GM12874 (cell line): ENCODE measurements at regions not wholly inside any gene's neighbourhood (a gene's known extent, or its start where the extent isn't known, plus 50 kb on each side); places are given as distances from the start of the nearest gene placed in this dataset.

Experiments
- TF ChIP-seq, protein P1 (sequence below): IDR thresholded peaks from 2 replicates; pipeline ENCODE4 v1.5.1; 2011; ENCODE audit warnings: low read depth, mild to moderate bottlenecking, control low read depth, low read length, moderate library complexity; ENCODE audit not compliant: insufficient read depth

GRCh38 chr14:44040561-44040960 is 466.5 kb downstream of the FSCB start:
- TF ChIP-seq, protein P1, sequence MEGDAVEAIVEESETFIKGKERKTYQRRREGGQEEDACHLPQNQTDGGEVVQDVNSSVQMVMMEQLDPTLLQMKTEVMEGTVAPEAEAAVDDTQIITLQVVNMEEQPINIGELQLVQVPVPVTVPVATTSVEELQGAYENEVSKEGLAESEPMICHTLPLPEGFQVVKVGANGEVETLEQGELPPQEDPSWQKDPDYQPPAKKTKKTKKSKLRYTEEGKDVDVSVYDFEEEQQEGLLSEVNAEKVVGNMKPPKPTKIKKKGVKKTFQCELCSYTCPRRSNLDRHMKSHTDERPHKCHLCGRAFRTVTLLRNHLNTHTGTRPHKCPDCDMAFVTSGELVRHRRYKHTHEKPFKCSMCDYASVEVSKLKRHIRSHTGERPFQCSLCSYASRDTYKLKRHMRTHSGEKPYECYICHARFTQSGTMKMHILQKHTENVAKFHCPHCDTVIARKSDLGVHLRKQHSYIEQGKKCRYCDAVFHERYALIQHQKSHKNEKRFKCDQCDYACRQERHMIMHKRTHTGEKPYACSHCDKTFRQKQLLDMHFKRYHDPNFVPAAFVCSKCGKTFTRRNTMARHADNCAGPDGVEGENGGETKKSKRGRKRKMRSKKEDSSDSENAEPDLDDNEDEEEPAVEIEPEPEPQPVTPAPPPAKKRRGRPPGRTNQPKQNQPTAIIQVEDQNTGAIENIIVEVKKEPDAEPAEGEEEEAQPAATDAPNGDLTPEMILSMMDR: no peak

DNA sequence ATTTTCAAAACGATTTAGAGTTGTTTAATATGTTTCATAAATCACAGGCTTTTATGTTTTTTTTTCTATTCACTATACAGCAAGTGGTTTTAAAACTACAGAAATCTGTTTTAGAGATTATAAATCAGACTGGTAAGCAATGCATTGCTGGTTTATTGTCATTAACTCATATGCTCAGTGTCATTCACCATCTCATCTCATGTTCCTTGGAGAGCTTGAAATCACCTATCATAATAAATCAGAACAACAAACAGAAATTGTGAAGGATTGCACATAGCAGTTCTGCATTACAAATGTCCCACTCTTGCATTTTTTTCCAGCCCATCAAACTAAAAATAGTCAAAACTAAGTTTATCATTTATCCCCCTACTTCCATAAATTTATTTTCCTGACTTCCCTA is 470.8 kb downstream of the FSCB start:
- TF ChIP-seq, protein P1: no peak

- TF ChIP-seq, protein P1: no peak
Measured at GRCh38 chr14:44035707-44036106, 471.4 kb downstream of the FSCB start.

DNA sequence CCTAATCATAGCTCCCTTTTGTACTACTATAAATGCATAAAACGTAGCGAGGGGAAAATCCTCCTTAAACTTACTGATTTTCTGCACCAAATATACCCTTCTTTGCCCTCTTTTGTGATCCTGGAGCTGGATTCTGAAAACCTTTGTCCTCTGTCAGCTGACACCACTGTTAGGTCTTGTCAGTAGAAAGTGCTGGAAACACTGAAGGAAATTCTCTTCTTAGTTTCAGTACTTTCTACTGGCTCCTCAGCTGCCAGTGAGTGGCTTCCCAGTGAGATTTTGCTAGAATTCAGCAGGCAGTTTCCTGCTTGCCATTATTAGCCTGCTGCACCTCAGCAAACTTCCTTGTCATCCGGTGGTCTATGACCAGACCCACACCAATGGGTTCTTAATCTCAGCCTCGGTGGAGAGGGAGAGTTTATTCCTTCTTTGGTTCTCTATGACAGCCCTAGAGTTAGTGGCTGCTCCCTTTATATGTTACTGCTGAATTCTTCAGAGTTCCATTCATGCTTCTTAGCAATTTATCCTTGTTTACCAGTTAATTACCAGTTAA is 476.2 kb downstream of the FSCB start:
- TF ChIP-seq, protein P1: no peak

- TF ChIP-seq, protein P1: no peak
Measured at GRCh38 chr14:44029933-44030332, 477.1 kb downstream of the FSCB start.

- TF ChIP-seq, protein P1: no peak
Measured at GRCh38 chr14:44027397-44027796, 479.7 kb downstream of the FSCB start.

DNA sequence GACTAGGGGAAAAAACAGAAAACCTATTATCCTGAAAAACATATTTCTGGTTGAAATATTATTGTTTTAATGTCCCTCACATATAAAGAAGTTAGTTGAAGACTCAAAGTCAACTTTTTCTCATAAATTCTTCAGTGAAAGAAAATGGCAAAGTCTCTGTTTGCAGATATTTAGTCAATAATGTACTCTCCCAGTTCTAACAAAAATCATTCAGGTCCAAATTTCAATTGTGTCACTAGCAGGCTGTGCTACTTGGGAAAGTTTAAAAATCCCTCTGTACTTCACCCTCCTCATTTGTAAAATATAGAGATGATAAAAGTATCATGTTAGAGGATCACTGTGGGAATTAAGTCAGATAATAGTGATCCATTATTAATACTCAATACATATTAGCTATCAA is 496.5 kb downstream of the FSCB start:
- TF ChIP-seq, protein P1: no peak
